CMK (cell line): ENCODE measurements at regions not wholly inside any gene's neighbourhood (a gene's known extent, or its start where the extent isn't known, plus 50 kb on each side); places are given as distances from the start of the nearest gene placed in this dataset.

ENCODE experiments used
- DNase-seq: peaks from one replicate; pipeline ENCODE4 v3.0.0-alpha.2; 2010; ENCODE audit warnings: low read depth

- no peak for DNase-seq
Measured at GRCh38 chr21:31566064-31566463, 93.4 kb upstream of the SOD1 start.

DNA sequence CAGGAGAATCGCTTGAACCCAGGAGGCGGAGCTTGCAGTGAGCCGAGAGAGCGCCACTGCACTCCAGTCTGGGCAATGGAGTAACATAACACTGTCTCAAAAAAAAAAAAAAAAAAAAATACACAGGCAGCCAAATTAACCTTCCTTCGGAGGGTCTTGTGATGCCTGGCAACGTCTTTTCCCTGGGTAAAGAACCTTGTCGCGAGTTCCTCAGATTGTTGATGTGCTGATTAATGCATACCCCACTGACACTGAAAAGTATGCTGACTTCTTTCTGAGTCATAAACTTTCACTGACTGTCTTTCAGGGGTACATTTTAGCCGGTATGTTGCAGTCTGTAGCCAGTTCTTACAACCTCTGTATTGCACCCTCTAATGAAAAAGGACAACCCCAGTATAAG is 95.1 kb upstream of the SOD1 start:
- no peak for DNase-seq

DNA sequence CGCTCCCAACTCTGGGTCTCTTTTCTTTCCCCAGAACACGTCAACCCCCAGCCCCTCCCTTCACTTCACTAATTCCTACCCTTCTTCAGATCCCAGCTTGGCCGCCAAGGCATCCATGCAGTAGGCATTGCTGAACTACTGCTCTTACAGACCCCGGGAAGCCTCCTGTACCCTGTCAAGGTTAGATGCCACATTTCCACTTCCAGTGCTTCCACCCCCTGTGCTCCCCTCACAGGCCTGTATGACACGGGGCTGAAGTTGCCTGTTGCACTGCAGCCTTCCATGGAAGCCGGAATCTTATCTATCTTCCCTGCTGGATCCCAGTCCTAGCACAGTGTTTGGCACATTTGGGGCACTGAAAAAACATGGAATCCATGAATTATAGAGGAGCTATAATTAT is 99.0 kb upstream of the SOD1 start:
- DNase-seq = no peak

DNA sequence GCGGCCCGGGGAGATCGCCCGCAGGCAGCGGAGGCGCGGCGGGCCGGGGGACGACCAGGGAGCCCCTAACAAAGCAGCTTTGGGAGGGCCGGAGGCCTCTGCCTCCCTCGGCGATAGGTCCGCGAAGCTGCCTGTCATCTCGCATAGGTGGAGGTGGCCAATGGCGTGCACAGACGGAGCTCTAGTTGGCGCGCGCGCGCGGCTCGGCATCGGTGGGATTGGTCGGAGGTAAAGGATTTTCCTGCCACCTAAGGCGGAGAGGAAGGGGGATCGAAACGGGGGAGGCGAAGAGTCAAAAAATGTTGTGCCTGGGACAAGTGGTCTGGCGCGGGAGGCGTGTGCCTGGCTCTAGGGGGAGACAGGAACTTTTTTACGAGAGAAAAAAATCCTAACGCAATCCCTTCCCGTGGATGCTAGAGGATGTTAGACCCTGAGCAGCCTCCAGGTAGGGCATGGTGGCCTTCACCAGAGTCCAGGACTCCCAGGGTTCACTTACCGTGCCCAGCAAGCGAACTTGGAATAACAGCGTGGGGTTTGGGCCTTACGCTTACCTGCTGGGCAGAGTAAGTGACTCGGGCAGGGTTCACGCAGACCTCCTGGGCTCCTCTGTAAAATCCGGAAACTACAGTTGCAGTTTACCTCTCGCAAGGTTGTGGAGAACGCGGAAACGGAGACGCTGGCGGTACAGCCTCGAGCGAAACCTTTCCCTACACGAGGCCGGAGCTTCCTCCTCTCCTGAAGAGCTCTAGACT is 99.9 kb upstream of the SOD1 start:
- DNase-seq = no peak

GRCh38 chr21:31558962-31559367 is 100.5 kb upstream of the SOD1 start:
- no peak for DNase-seq

DNA sequence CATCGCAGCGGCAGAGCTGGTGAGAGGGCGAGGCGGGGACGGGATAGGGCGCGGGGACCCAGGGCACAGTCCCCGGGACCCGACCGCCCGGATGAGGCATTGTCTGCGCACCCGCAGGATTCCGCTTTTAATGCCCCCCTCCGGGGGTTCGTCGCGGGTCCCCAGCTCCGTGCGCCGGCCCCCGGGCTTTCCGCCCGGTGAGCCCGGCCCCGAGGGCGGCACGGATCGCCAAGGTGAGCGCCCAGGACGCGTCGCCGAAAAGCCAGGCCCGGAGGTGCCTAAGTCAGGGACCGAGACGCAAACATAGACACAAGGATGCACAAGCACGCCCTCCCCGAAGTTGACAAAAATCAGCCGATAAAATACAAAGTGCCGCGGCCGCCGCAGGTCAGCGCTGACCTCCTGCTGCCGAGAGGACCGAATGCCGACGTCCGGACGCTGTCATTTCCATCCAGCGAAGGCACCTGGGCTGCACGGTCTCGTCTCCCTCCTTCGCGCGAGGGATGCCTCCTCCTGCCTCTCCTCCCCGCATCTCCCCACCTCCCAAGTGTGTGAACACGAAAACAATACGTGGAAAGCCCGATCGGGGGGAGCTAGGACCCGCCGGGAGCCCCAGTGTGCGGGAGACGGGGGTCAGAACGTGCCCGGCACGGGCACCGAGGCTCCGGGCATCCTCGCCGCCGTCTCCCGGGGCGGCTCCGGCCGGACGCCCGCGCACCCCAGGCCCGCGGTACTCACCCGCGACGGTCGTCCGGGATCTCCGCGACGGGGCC is 101.1 kb upstream of the SOD1 start:
- no peak for DNase-seq

- no peak for DNase-seq
Measured at GRCh38 chr21:31557421-31558188, 101.9 kb upstream of the SOD1 start.

DNA sequence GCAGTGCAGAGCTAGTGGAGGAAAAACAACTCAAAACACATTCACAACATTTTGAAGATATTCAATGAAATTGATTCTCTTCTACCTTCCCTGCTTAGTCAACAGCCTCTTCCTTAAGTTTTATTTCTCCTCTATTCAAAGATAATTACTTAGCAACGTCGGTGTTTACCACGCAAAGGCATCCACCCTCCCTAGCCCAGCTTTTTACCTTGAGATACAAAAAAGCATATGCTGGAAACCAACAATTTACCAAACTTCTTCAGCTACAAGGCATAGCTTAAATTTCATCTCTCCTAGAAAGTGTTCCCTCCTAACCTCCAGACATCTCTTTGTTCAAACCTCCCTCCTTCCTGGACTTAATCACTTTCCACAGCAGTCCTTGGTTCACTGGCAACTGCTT is 102.8 kb upstream of the SOD1 start:
- no peak for DNase-seq

DNA sequence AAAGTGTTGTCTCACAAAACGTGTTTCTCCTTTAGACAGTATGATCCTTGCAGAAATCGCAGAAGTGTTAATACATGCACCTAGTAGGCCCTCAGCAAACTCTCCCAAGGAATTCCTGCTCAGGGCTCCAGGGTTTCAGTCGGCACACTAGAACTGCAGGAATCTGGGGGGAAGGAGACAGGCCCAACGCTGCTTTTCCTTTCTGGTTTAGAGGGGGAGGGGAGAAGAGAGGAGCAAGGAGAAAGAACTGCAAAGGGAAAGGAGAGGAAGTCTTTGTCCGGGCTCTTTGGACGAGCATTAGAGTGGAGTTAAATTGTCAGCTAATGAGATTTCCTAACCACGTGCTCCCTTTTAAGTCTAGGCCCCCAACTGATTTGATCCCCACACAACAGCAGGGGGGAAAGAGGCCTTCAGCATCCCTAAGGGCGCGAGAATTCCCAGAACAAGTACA is 103.7 kb upstream of the SOD1 start:
- DNase-seq = no peak

DNA sequence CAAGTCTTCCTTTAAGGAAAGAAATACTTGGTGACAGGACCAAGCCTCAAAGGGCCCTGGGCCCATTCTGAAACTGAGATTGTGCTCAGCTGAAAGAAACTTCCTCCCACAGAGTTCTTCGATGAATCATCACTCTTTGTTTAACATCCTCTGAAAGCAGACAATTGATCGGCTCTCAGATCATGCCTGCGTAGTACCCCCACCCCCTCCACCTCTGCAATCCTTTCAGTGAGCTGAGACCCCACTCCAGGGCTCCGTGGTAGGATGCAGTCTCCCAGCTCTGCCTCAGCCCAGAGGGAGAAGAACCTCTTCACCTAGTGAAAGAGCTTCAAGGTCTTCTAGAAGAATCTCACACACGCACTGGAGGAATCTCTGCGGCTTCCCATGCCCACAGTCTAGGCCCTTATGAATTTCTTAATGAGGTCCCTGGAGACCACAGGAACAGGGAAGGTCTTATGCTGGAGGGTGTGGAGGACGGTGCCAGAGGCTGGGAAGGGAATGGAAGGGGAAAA is 104.9 kb upstream of the SOD1 start:
- no peak for DNase-seq

DNA sequence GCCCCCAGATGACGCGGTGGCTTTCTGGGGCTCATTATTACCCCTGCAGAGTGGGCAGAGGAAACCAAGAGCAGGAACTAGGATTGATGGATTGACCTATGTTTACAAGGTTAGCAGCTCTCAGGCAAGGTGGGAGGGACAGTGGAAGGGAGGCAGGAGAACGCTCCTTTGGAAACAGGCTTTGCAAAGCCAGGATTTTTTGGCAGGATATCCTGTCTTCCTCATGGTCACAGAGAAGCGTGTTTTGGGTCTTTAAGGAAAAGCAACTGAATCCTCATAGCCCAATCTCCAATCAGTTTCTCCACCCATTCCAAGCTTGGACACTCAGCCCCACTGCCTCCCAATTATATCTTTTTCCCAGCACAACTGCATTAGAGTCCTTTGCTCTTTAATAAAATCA is 105.6 kb upstream of the SOD1 start:
- DNase-seq = no peak

DNA sequence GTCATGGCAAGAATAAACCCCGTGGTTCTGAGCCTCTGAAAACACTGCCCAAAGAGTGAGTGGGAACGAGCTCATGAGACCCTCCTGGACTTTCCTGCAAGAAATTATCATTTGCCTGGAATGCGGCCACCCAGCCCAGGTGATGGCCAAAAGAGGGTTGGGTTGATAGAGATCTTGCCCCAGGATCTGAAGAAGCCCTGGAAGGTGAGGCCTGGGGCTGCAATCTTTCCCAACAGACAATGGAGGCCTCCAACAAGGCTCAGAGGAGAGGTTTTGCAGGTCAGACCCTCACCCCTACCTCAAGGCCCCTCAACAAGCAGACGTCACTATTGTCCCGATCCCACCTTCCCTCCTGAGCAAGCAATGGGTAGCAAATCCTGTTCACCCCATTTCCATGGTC is 106.0 kb upstream of the SOD1 start:
- DNase-seq = no peak

DNA sequence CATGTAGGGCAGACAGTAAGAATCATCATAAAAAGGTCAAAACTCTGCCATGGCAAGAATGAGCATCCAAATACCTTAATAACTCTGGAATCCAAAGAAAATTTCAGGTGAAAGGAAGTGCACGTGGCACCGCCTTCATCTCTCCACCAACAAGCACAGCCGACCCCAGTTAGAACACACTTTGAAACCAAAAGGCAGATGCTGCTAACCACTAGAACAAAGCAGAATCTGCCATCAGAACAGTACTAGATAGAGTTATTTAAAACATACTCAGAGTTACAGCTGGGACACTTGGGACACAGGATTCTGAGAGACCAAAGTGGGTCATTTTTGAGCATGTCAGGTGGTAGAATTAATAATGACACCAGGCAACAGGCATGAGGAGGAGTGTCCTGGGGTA is 106.7 kb upstream of the SOD1 start:
- DNase-seq = no peak

- no peak for DNase-seq
Measured at GRCh38 chr21:31550070-31550469, 109.4 kb upstream of the SOD1 start.

DNA sequence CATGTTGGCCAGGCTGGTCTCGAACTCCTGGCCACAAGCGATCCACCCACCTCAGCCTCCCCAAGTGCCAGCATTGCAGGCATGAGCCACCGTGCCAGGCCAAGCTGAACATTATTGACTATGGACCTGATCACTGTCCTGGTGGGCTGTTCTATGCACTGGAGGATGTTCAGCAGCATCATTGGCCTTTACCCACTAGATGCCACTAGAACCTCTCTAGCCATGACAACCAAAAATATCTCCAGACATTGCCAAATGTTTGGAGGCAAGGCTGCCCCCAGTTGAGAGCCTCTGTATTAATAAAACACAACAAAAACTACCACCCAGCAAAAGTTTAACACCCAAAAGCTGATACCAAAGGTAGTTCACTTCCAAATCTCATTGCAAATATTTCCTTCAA is 110.8 kb upstream of the SOD1 start:
- no peak for DNase-seq

DNA sequence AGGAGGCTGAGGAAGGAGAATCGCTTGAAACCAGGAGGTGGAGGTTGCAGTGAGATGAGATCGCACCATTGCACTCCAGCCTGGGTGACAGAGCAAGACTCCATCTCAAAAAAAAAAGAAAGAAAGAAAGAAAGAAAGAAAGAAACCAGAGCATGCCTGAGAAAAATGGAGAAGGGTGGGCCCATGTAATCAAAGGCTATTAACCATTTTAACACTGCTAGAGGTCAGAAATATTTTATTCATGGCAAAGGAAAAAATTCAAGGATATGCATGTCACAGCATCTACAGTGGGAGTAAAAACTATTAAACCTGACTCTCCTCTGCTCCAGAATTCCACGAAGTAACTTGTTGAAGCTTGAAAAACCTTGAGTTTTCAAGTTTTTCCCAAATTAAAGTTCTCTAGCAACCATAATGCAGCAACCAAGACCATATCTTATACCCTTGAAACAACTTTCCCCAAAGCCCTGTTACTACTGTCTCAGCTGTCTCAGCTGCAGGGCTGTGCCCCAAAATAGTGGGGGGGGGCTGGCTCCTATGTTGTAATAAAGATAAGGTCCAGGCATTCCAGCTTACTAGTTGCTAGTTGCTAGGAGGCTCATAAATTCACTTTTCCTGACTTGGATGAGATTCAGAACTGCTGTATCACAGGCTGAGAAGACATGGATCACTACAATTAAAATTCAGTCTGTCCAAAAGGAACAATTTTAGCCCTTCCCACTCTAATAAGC is 112.9 kb upstream of the SOD1 start:
- DNase-seq = no peak

GRCh38 chr21:31545036-31545435 is 114.5 kb upstream of the SOD1 start:
- DNase-seq = no peak

GRCh38 chr21:31543191-31543590 is 116.3 kb upstream of the SOD1 start:
- DNase-seq = no peak

- DNase-seq = no peak
Measured at GRCh38 chr21:31538816-31539215, 120.7 kb upstream of the SOD1 start.

DNA sequence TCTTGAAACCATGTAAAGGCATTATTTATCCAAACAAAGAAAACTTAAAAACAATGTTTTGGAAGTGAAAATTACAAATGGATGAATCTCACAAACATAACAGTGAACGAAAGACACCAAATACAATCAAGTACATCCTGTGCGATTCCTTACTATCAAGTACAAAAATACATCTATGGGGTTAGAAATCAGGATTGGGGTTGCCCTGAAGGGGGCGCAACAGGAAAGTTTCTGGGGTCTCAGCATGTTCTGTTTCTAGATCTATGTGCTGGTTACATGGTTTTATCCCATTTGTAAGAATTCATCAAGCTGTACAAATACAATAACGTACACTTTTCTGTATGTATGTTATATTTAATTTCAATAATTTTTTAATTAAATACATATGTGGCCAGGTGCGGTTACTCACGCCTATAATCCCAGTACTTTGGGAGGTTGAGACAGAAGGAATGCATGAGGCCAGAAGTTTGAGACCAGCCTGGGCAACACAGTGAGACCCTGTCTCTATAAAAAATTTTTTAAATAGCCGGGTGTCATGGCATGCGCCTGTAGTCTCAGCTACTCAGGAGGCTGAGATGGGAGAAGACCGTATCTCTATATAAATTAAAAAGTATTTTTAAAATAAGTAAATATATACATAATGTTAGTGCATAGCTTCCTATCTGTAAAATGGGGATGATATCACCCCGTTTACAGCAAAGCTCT is 121.5 kb upstream of the SOD1 start:
- DNase-seq = no peak

DNA sequence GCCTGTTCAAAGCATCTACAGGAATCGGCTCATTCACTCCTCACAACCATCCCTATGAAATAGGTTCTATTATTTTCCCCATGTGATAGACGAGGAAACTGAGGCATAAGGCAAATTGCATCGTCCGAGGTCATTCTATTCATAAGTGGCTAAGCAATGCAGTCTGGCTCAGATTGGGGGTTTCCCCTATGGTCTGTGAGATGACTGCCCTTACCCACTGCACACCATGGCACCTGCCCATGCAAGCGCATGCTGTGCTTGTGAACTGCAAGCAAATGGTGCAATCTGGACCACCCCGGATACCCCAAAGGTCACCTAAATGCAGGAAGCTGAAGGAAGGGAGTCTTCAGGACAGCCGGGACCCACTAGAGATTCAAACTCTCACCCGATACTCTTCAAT is 123.4 kb upstream of the SOD1 start:
- DNase-seq = no peak
